Upper lobe of right lung (tissue), 1 donor: ENCODE measurements at regions not wholly inside any gene's neighbourhood (a gene's known extent, or its start where the extent isn't known, plus 50 kb on each side); places are given as distances from the start of the nearest gene placed in this dataset.

Experiments used
- ATAC-seq: fragments of 200-7000 bp; cut with Tn5 transposase; one replicate; pipeline ENCODE4 v1.9.1; 2020; ENCODE audit warnings: mild to moderate bottlenecking, moderate library complexity
- DNase-seq: peaks from one replicate; pipeline ENCODE4 v3.0.0-alpha.2; 2020
- H3K27ac ChIP-seq: fragments of 200-600 bp; one replicate; pipeline ENCODE4 v1.8.0; 2022
- H3K27me3 ChIP-seq: fragments of 200-600 bp; one replicate; pipeline ENCODE4 v1.8.0; 2022; ENCODE audit warnings: mild to moderate bottlenecking
- H3K36me3 ChIP-seq: fragments of 200-600 bp; one replicate; pipeline ENCODE4 v1.8.0; 2022
- H3K4me1 ChIP-seq: fragments of 200-600 bp; one replicate; pipeline ENCODE4 v1.8.0; 2022
- H3K4me3 ChIP-seq: fragments of 200-600 bp; one replicate; pipeline ENCODE4 v1.8.0; 2022; ENCODE audit warnings: mild to moderate bottlenecking
- H3K9me3 ChIP-seq: fragments of 200-600 bp; one replicate; pipeline ENCODE4 v1.8.0; 2022
- CTCF ChIP-seq: fragments of 200-600 bp; IDR thresholded peaks from one replicate; pipeline ENCODE4 v1.8.0; 2022; ENCODE audit warnings: antibody characterized with exemption
- intact Hi-C: fragments of 100-400 bp; cut with DNase I; formaldehyde crosslinking; loops from one replicate; pipeline ENCODE4 v1.11.0; 2022
- donor health status: DM: no; HTN: yes; CAD: no; lungs with severe emphysema.

GRCh38 chr13:90690458-90691080, 656.9 kb upstream of the MIR17HG start:
- DNase-seq (no peak), ATAC-seq (peak; percentile 73)
- Histone ChIP-seq H3K36me3 (no peaks in the 10 kb centered on the region), H3K27ac (peak overlapping the region; percentile 25), H3K9me3 (no peaks in the 10 kb centered on the region), H3K27me3 (no peaks in the 10 kb centered on the region), H3K4me1 (no peaks in the 10 kb centered on the region), H3K4me3 (no peak overlapping the region)
- no peak for TF ChIP-seq CTCF
- intact Hi-C loops: no loop called here

- no peak for TF ChIP-seq CTCF
- H3K27me3 ChIP-seq: no peaks in the 10 kb centered on the region
- ATAC-seq: no peak
- H3K36me3 ChIP-seq: no peaks in the 10 kb centered on the region
- no peak overlapping the region for H3K27ac ChIP-seq
- no peaks in the 10 kb centered on the region for H3K4me1 ChIP-seq
- no peak for DNase-seq
- H3K4me3 ChIP-seq: no peak overlapping the region
- intact Hi-C loops: no loop called here
- H3K9me3 ChIP-seq: no peaks in the 10 kb centered on the region
Measured at GRCh38 chr13:90696254-90696653, 651.2 kb upstream of the MIR17HG start.

- no peaks in the 10 kb centered on the region for H3K36me3 ChIP-seq
- H3K27ac ChIP-seq: no peak overlapping the region
- no peaks in the 10 kb centered on the region for H3K4me1 ChIP-seq
- H3K4me3 ChIP-seq: no peak overlapping the region
- H3K27me3 ChIP-seq: no peaks in the 10 kb centered on the region
- no peak for TF ChIP-seq CTCF
- DNase-seq (no peak), ATAC-seq (no peak)
- H3K9me3 ChIP-seq: no peaks in the 10 kb centered on the region
- intact Hi-C loops: no loop called here
Measured at GRCh38 chr13:90696656-90697055, 650.8 kb upstream of the MIR17HG start.

GRCh38 chr13:90700340-90700739, 647.1 kb upstream of the MIR17HG start:
- DNase-seq (no peak), ATAC-seq (no peak)
- H3K4me1 ChIP-seq: no peaks in the 10 kb centered on the region
- no peaks in the 10 kb centered on the region for H3K36me3 ChIP-seq
- no peak for TF ChIP-seq CTCF
- H3K4me3 ChIP-seq: no peak overlapping the region
- intact Hi-C loops: no loop called here
- H3K27ac ChIP-seq: no peak overlapping the region
- H3K9me3 ChIP-seq: no peaks in the 10 kb centered on the region
- no peaks in the 10 kb centered on the region for H3K27me3 ChIP-seq

GRCh38 chr13:90701264-90701663, 646.2 kb upstream of the MIR17HG start:
- Histone ChIP-seq H3K4me1 (no peaks in the 10 kb centered on the region), H3K9me3 (no peaks in the 10 kb centered on the region), H3K27me3 (no peaks in the 10 kb centered on the region), H3K4me3 (no peak overlapping the region), H3K27ac (no peak overlapping the region), H3K36me3 (no peaks in the 10 kb centered on the region)
- TF ChIP-seq CTCF: no peak
- no peak for ATAC-seq
- DNase-seq: no peak
- intact Hi-C loops: no loop called here

GRCh38 chr13:90702050-90702449, 645.4 kb upstream of the MIR17HG start:
- Histone ChIP-seq H3K36me3 (no peaks in the 10 kb centered on the region), H3K4me1 (no peaks in the 10 kb centered on the region), H3K27ac (no peak overlapping the region), H3K9me3 (no peaks in the 10 kb centered on the region), H3K27me3 (no peaks in the 10 kb centered on the region), H3K4me3 (no peak overlapping the region)
- ATAC-seq (no peak), DNase-seq (no peak)
- no peak for TF ChIP-seq CTCF
- intact Hi-C loops: no loop called here
